ENCODE measurements at regions not wholly inside any gene's neighbourhood (a gene's known extent, or its start where the extent isn't known, plus 50 kb on each side); places are given as distances from the start of the nearest gene placed in this dataset.

DNA sequence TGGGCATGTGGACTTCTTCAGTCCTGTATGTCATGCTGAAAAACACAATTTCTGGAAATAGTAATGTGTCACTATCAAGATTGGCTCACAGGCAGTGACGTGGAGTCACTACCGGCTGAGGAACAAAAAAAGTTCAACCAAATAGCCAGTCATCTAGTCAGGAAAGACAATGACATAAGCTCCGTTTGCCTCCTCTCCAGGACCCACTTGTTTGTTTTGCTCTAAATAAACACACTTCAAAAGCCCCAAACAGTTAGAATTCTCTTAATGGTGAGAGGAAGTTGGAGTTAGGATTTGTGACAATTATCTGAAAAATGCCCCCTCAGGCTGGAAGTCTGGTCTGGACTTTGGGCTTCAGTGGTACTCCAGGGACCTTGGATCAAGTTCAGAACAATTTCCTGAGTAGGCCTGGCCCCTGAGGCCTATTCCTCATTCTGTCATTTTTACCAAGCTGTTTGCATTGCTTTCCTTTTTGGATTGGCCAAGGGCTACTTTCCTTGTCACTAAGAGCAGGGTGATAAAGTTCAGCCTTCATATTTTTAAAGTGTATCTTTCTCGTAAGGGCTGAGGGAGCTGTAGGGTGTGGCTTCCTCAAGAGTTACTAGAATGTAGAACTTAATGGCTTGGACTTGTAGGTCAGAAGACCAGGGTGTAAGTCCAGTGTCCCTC, 98.9 kb downstream of the EOMES start (continued):
- TF ChIP-seq, protein P1, sequence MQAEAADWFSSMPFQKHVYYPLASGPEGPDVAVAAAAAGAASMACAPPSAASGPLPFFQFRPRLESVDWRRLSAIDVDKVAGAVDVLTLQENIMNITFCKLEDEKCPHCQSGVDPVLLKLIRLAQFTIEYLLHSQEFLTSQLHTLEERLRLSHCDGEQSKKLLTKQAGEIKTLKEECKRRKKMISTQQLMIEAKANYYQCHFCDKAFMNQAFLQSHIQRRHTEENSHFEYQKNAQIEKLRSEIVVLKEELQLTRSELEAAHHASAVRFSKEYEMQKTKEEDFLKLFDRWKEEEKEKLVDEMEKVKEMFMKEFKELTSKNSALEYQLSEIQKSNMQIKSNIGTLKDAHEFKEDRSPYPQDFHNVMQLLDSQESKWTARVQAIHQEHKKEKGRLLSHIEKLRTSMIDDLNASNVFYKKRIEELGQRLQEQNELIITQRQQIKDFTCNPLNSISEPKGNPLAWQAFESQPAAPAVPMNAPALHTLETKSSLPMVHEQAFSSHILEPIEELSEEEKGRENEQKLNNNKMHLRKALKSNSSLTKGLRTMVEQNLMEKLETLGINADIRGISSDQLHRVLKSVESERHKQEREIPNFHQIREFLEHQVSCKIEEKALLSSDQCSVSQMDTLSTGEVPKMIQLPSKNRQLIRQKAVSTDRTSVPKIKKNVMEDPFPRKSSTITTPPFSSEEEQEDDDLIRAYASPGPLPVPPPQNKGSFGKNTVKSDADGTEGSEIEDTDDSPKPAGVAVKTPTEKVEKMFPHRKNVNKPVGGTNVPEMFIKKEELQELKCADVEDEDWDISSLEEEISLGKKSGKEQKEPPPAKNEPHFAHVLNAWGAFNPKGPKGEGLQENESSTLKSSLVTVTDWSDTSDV (CRISPR knock-in tag; IDR thresholded peaks at IDR 0.05) = no peak
- TF ChIP-seq, protein P2, sequence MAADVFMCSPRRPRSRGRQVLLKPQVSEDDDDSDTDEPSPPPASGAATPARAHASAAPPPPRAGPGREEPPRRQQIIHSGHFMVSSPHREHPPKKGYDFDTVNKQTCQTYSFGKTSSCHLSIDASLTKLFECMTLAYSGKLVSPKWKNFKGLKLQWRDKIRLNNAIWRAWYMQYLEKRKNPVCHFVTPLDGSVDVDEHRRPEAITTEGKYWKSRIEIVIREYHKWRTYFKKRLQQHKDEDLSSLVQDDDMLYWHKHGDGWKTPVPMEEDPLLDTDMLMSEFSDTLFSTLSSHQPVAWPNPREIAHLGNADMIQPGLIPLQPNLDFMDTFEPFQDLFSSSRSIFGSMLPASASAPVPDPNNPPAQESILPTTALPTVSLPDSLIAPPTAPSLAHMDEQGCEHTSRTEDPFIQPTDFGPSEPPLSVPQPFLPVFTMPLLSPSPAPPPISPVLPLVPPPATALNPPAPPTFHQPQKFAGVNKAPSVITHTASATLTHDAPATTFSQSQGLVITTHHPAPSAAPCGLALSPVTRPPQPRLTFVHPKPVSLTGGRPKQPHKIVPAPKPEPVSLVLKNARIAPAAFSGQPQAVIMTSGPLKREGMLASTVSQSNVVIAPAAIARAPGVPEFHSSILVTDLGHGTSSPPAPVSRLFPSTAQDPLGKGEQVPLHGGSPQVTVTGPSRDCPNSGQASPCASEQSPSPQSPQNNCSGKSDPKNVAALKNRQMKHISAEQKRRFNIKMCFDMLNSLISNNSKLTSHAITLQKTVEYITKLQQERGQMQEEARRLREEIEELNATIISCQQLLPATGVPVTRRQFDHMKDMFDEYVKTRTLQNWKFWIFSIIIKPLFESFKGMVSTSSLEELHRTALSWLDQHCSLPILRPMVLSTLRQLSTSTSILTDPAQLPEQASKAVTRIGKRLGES (CRISPR knock-in tag; IDR thresholded peaks at IDR 0.05; ENCODE audit: borderline replicate concordance) = no peak
- no peak for TF ChIP-seq ZNF124 (CRISPR knock-in tag; IDR thresholded peaks at IDR 0.05)
- TF ChIP-seq ZNF282 (IDR thresholded peaks at IDR 0.05; ENCODE audit: partially characterized antibody) = no peak
- TF ChIP-seq HNF4G (IDR thresholded peaks at IDR 0.05; ENCODE audit: borderline replicate concordance, low read depth, low read length) = peak; percentile 81
- TF ChIP-seq HNF4G (CRISPR knock-in tag; IDR thresholded peaks at IDR 0.05; ENCODE audit: borderline replicate concordance, low read depth) = peak; percentile 24; the same call in 1 of the 2 replicates
- TF ChIP-seq ZNF557 (CRISPR knock-in tag; IDR thresholded peaks at IDR 0.05) = no peak
- TF ChIP-seq CENPX (CRISPR knock-in tag; IDR thresholded peaks at IDR 0.05) = no peak
- TF ChIP-seq, protein P3, sequence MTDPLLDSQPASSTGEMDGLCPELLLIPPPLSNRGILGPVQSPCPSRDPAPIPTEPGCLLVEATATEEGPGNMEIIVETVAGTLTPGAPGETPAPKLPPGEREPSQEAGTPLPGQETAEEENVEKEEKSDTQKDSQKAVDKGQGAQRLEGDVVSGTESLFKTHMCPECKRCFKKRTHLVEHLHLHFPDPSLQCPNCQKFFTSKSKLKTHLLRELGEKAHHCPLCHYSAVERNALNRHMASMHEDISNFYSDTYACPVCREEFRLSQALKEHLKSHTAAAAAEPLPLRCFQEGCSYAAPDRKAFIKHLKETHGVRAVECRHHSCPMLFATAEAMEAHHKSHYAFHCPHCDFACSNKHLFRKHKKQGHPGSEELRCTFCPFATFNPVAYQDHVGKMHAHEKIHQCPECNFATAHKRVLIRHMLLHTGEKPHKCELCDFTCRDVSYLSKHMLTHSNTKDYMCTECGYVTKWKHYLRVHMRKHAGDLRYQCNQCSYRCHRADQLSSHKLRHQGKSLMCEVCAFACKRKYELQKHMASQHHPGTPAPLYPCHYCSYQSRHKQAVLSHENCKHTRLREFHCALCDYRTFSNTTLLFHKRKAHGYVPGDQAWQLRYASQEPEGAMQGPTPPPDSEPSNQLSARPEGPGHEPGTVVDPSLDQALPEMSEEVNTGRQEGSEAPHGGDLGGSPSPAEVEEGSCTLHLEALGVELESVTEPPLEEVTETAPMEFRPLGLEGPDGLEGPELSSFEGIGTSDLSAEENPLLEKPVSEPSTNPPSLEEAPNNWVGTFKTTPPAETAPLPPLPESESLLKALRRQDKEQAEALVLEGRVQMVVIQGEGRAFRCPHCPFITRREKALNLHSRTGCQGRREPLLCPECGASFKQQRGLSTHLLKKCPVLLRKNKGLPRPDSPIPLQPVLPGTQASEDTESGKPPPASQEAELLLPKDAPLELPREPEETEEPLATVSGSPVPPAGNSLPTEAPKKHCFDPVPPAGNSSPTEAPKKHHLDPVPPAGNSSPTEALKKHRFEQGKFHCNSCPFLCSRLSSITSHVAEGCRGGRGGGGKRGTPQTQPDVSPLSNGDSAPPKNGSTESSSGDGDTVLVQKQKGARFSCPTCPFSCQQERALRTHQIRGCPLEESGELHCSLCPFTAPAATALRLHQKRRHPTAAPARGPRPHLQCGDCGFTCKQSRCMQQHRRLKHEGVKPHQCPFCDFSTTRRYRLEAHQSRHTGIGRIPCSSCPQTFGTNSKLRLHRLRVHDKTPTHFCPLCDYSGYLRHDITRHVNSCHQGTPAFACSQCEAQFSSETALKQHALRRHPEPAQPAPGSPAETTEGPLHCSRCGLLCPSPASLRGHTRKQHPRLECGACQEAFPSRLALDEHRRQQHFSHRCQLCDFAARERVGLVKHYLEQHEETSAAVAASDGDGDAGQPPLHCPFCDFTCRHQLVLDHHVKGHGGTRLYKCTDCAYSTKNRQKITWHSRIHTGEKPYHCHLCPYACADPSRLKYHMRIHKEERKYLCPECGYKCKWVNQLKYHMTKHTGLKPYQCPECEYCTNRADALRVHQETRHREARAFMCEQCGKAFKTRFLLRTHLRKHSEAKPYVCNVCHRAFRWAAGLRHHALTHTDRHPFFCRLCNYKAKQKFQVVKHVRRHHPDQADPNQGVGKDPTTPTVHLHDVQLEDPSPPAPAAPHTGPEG (CRISPR knock-in tag; IDR thresholded peaks at IDR 0.05) = no peak
- TF ChIP-seq ZC3H4 (CRISPR knock-in tag; IDR thresholded peaks at IDR 0.05; ENCODE audit: borderline replicate concordance) = no peak
- TF ChIP-seq, protein P4, sequence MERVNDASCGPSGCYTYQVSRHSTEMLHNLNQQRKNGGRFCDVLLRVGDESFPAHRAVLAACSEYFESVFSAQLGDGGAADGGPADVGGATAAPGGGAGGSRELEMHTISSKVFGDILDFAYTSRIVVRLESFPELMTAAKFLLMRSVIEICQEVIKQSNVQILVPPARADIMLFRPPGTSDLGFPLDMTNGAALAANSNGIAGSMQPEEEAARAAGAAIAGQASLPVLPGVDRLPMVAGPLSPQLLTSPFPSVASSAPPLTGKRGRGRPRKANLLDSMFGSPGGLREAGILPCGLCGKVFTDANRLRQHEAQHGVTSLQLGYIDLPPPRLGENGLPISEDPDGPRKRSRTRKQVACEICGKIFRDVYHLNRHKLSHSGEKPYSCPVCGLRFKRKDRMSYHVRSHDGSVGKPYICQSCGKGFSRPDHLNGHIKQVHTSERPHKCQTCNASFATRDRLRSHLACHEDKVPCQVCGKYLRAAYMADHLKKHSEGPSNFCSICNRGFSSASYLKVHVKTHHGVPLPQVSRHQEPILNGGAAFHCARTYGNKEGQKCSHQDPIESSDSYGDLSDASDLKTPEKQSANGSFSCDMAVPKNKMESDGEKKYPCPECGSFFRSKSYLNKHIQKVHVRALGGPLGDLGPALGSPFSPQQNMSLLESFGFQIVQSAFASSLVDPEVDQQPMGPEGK (CRISPR knock-in tag; IDR thresholded peaks at IDR 0.05) = peak; percentile 60; the same call in 1 of the 2 replicates
- no peak for TF ChIP-seq DMAP1 (CRISPR knock-in tag; IDR thresholded peaks at IDR 0.05)
